ENCODE measurements at regions not wholly inside any gene's neighbourhood (a gene's known extent, or its start where the extent isn't known, plus 50 kb on each side); places are given as distances from the start of the nearest gene placed in this dataset.

DNA sequence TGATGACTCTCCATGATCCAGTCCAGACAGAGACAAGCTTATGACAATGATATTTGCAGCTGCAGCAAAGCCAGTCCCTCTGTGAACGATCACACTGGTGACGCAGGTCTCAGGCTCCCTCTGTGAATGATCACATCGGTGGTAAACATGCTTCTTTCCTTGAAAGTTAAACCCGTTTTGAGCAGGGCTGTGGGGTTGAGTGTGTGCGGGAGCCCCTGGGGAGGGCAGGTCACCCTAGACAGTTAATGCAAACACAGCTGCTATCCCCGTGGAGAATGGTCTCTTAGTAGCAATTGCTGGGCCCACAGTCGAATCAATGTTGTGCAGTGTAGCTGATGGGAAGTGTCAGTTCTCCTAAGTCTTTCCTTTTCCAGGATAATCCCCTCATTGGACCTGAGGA is 71.0 kb upstream of the KIRREL3 start:
- WGBS = 68% methylated on average over 7 of the region's 7 CpGs
- DNase-seq (ENCODE audit: low spot score) = no peak

DNA sequence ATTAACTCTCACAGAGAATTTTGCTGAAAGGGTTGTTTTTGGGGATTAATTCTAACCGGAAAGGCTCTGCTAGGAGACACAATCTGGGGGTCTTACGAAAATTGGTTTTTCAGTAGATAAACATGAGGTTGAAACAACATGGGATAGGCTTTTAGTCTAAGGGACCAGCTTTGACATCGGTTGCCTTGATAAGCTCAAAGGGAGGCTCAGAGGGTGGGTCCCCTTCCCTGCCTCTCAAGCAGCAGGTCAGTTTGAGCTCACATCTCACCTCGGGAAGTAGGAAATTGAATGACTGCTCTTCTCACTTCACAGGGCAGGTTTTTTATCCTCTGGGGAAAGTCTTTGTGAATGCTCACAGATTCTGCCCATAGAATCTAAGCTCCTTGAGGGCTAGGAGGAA is 70.2 kb upstream of the KIRREL3 start:
- no peak for DNase-seq (ENCODE audit: low spot score)
- TF ChIP-seq POLR2AphosphoS5 (IDR thresholded peaks at IDR 0.05) (no peak), POLR2A (IDR thresholded peaks at IDR 0.05) (no peak)
- TF ChIP-seq, protein P1, sequence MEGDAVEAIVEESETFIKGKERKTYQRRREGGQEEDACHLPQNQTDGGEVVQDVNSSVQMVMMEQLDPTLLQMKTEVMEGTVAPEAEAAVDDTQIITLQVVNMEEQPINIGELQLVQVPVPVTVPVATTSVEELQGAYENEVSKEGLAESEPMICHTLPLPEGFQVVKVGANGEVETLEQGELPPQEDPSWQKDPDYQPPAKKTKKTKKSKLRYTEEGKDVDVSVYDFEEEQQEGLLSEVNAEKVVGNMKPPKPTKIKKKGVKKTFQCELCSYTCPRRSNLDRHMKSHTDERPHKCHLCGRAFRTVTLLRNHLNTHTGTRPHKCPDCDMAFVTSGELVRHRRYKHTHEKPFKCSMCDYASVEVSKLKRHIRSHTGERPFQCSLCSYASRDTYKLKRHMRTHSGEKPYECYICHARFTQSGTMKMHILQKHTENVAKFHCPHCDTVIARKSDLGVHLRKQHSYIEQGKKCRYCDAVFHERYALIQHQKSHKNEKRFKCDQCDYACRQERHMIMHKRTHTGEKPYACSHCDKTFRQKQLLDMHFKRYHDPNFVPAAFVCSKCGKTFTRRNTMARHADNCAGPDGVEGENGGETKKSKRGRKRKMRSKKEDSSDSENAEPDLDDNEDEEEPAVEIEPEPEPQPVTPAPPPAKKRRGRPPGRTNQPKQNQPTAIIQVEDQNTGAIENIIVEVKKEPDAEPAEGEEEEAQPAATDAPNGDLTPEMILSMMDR (IDR thresholded peaks at IDR 0.05) = no peak

More for the DNA sequence above, 71.0 kb upstream of the KIRREL3 start:
- intact Hi-C loops (cut with DNase I) = no loop called here
- TF ChIP-seq, protein P1 (IDR thresholded peaks at IDR 0.05) = no peak
- TF ChIP-seq POLR2AphosphoS5 (IDR thresholded peaks at IDR 0.05) (no peak), POLR2A (IDR thresholded peaks at IDR 0.05) (no peak)
- Histone ChIP-seq H3K27me3 (replicated peaks; ENCODE audit: insufficient read depth) (no peaks in the 10 kb centered on the region), H3K27ac (no peak overlapping the region), H3K36me3 (no peaks in the 10 kb centered on the region), H3K9me3 (no peaks in the 10 kb centered on the region), H3K4me3 (no peak overlapping the region), H3K4me1 (replicated peaks) (no peaks in the 10 kb centered on the region)

DNA sequence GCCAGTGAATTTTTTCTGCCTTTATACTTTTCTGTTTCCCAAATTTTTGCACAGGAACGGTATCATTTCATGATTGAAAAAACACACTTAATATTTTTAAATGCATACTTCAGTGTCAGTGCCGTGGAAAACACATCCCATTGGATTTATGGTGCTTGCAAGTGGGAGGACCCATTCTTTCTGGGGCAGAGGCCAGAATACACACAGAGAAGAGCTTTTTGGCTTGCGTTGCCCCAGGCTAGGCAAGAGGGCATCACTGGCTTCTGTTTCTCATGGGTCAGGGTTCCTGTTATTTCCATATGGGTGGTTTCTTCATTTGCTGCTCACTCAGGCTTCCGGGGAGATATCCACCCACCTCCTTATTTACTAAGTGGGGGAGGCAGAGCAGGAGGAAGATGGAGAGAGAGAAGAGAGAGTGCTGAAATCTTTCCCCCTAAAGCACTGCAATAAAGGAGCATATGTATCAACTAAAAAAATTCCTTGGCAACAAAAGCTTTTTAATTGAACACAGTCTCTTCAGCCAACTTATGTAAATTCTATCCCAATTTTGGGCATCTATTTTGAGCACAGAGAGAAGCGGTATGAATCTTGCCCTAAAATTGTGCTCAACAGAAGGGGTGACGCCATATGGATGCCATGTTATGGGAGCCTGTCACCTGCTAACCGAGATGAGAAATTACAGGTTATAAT is 66.0 kb upstream of the KIRREL3 start:
- no peaks in the 10 kb centered on the region for H3K4me1 ChIP-seq (replicated peaks)
- intact Hi-C loops (cut with DNase I) = no loop called here
- no peak overlapping the region for H3K4me3 ChIP-seq
- H3K9me3 ChIP-seq = no peaks in the 10 kb centered on the region
- no peaks in the 10 kb centered on the region for H3K27me3 ChIP-seq (replicated peaks; ENCODE audit: insufficient read depth)
- no peaks in the 10 kb centered on the region for H3K36me3 ChIP-seq
- 42% methylated on average over 7 of the region's 7 CpGs for WGBS
- H3K27ac ChIP-seq = no peak overlapping the region
- TF ChIP-seq POLR2A (IDR thresholded peaks at IDR 0.05) (no peak), POLR2AphosphoS5 (IDR thresholded peaks at IDR 0.05) (no peak)
- TF ChIP-seq, protein P1 (IDR thresholded peaks at IDR 0.05) = no peak
- DNase-seq (ENCODE audit: low spot score) = no peak

More for the DNA sequence above, 70.2 kb upstream of the KIRREL3 start:
- 86% methylated on average over 4 of the region's 4 CpGs for WGBS
- H3K27ac ChIP-seq = no peak overlapping the region
- H3K36me3 ChIP-seq = no peaks in the 10 kb centered on the region
- H3K9me3 ChIP-seq = no peaks in the 10 kb centered on the region
- intact Hi-C loops (cut with DNase I) = no loop called here
- H3K27me3 ChIP-seq (replicated peaks; ENCODE audit: insufficient read depth) = no peaks in the 10 kb centered on the region
- H3K4me3 ChIP-seq = no peak overlapping the region
- no peaks in the 10 kb centered on the region for H3K4me1 ChIP-seq (replicated peaks)

DNA sequence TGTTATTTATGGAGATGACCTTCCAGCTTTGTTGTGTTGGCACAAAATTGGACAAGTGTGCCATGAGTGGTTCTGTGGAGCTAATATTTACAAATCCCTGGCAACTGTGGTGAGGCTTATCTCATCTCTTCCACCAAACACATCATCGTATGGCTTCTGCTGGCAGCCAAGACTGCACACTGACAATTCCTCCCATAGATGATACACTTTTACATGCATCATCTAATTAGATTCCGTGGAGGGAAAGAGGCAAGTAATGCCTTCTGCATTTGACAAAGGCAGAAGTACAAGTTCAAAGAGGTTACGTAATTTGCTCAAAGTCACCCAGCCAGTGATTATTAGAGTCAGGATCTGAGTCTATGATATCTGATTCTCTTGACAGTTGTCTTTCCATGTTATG is 62.7 kb upstream of the KIRREL3 start:
- no peaks in the 10 kb centered on the region for H3K9me3 ChIP-seq
- H3K4me3 ChIP-seq = no peak overlapping the region
- TF ChIP-seq, protein P1 (IDR thresholded peaks at IDR 0.05) = no peak
- no peak for TF ChIP-seq POLR2A (IDR thresholded peaks at IDR 0.05)
- TF ChIP-seq POLR2AphosphoS5 (IDR thresholded peaks at IDR 0.05) = no peak
- H3K36me3 ChIP-seq = no peaks in the 10 kb centered on the region
- WGBS = 72% methylated on average over 3 of the region's 3 CpGs
- H3K27me3 ChIP-seq (replicated peaks; ENCODE audit: insufficient read depth) = no peaks in the 10 kb centered on the region
- no peak for DNase-seq (ENCODE audit: low spot score)
- no peak overlapping the region for H3K27ac ChIP-seq
- H3K4me1 ChIP-seq (replicated peaks) = no peaks in the 10 kb centered on the region
- intact Hi-C loops (cut with DNase I) = no loop called here

DNA sequence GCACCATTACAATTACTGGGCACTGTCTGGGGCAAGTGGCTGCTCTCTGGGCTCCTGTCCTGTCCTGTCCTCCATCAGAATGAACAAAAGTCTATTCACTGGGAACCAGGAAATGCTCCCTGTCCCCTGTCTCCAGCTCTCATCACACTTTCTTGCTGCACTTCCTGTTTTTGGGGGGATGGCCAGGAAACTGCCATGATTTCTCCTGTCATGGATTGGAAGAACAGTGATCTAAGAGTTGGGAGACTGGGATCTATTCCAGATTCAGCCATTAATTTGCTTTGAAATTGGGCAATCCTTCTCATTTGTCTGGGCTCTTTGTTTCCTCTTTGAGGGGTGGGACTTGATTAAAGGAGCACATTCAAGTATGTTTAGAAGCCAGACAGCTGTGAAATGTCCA is 61.4 kb upstream of the KIRREL3 start:
- Histone ChIP-seq H3K27ac (no peak overlapping the region), H3K9me3 (no peaks in the 10 kb centered on the region), H3K4me1 (replicated peaks) (no peaks in the 10 kb centered on the region), H3K4me3 (no peak overlapping the region), H3K36me3 (no peaks in the 10 kb centered on the region), H3K27me3 (replicated peaks; ENCODE audit: insufficient read depth) (no peaks in the 10 kb centered on the region)
- intact Hi-C loops (cut with DNase I) = no loop called here
- no peak for TF ChIP-seq POLR2AphosphoS5 (IDR thresholded peaks at IDR 0.05)
- TF ChIP-seq, protein P1 (IDR thresholded peaks at IDR 0.05) = no peak
- no peak for TF ChIP-seq POLR2A (IDR thresholded peaks at IDR 0.05)
- DNase-seq (ENCODE audit: low spot score) = no peak

All from prostate gland (tissue), 2 donors.